A549 (cell line): ENCODE measurements at regions not wholly inside any gene's neighbourhood (a gene's known extent, or its start where the extent isn't known, plus 50 kb on each side); places are given as distances from the start of the nearest gene placed in this dataset.

Experiments used
- ATAC-seq, 2 experiments: fragments of 200-7000 bp in 1 of 2; fragments of >200 bp in 1 of 2; cut with Nextera tagmentation in 1 of 2; cut with Tn5 transposase in 1 of 2; 3 replicates each; pipeline versions ENCODE4 v1.8.0 to v1.9.1; 2018 to 2020; ENCODE audit warnings: mild to moderate bottlenecking in 1 of 2, moderate library complexity in 1 of 2
- CTCF ChIA-PET: fragments of 300-600 bp; sonication (Branson Sonifier 250); formaldehyde crosslinking; extraction: SDS; loops from one replicate; lab custom pipeline; 2021; ENCODE audit warnings: antibody characterized with exemption, inconsistent platforms; lab: Yijun Ruan, JAX
- POLR2A ChIA-PET: fragments of 350-600 bp; formaldehyde crosslinking; extraction: SDS; loops from one replicate; lab custom pipeline; 2021; ENCODE audit warnings: antibody characterized with exemption, inconsistent platforms; lab: Yijun Ruan, JAX
- DNase-seq, 2 experiments: peaks; one replicate each; pipeline versions ENCODE4 v3.0.0 to v3.0.0-alpha.2; 2011 to 2016; ENCODE audit warnings: low read depth in 1 of 2, low spot score in 1 of 2
- FAIRE-seq: peaks from 2 replicates; lab custom pipeline; 2011; peaks lifted over from hg19 to GRCh38; lab: Jason Lieb, UNC
- H3K27ac ChIP-seq, 2 experiments: fragments of >200 bp; sonication (Bioruptor Twin); formaldehyde crosslinking; 3 replicates each; pipeline ENCODE4 v1.5.1; 2016 to 2017
- H3K4me1 ChIP-seq: fragments of >200 bp; sonication (Bioruptor Twin); formaldehyde crosslinking; 3 replicates; pipeline ENCODE4 v1.6.1; 2016
- H3K4me2 ChIP-seq: fragments of >200 bp; sonication (Bioruptor Twin); formaldehyde crosslinking; 3 replicates; pipeline ENCODE4 v1.6.1; 2016
- H3K4me3 ChIP-seq: fragments of >200 bp; sonication (Bioruptor Twin); formaldehyde crosslinking; 3 replicates; pipeline ENCODE4 v1.5.1; 2016
- H3K9me3 ChIP-seq: fragments of >200 bp; sonication (Bioruptor Twin); formaldehyde crosslinking; 3 replicates; pipeline ENCODE4 v1.6.1; 2016
- CEBPB ChIP-seq, 2 experiments: fragments of >200 bp in 1 of 2; sonication (Bioruptor Twin) in 1 of 2; formaldehyde crosslinking in 1 of 2; IDR thresholded peaks; 2 replicates each; pipeline ENCODE4 v1.6.1; 2012 to 2016
- EHF ChIP-seq: fragments of 250-450 bp; sonication (Bioruptor Pico); IDR thresholded peaks from 2 replicates; pipeline ENCODE4 v1.5.0; 2020; ENCODE audit warnings: mild to moderate bottlenecking
- EHMT2 ChIP-seq: fragments of 200-600 bp; sonication (generic); IDR thresholded peaks from 2 replicates; pipeline ENCODE4 v1.6.1; 2016; ENCODE audit warnings: antibody characterized with exemption, low read depth, mild to moderate bottlenecking, moderate library complexity
- ESRRA ChIP-seq: fragments of 150-350 bp; IDR thresholded peaks from 2 replicates; pipeline ENCODE4 v1.6.1; 2014; ENCODE audit warnings: mild to moderate bottlenecking, low read length, borderline replicate concordance
- GATA3 ChIP-seq: IDR thresholded peaks from 2 replicates; pipeline ENCODE4 v1.6.1; 2012; ENCODE audit warnings: borderline replicate concordance
- HOXB13 ChIP-seq: fragments of 250-450 bp; sonication (Bioruptor Pico); IDR thresholded peaks from 2 replicates; pipeline ENCODE4 v1.5.0; 2020; ENCODE audit warnings: low read depth, mild to moderate bottlenecking, moderate library complexity
- JUN ChIP-seq, 2 experiments: fragments of >200 bp; sonication (Bioruptor Twin); formaldehyde crosslinking; IDR thresholded peaks; 2 replicates in 1 of 2; 3 replicates in 1 of 2; pipeline ENCODE4 v1.6.1; 2016 to 2017
- KDM5A ChIP-seq: fragments of 200-600 bp; sonication (generic); IDR thresholded peaks from 2 replicates; pipeline ENCODE4 v1.6.1; 2016; ENCODE audit warnings: antibody characterized with exemption, mild to moderate bottlenecking
- MAFK ChIP-seq: fragments of 450-650 bp; IDR thresholded peaks from 2 replicates; pipeline ENCODE4 v1.6.1; 2014; ENCODE audit not compliant: partially characterized antibody
- MAZ ChIP-seq: fragments of 150-350 bp; IDR thresholded peaks from 2 replicates; pipeline ENCODE4 v1.6.1; 2014; ENCODE audit warnings: antibody characterized with exemption, low read depth, low read length, borderline replicate concordance
- MYC ChIP-seq: IDR thresholded peaks from 2 replicates; pipeline ENCODE4 v1.6.1; 2012; ENCODE audit warnings: mild to moderate bottlenecking, inconsistent platforms, low read length, improper control_type of control experiment, borderline replicate concordance
- NR3C1 ChIP-seq: fragments of >200 bp; sonication (Bioruptor Twin); formaldehyde crosslinking; IDR thresholded peaks from 3 replicates; pipeline ENCODE4 v1.6.1; 2017
- POLR2AphosphoS2 ChIP-seq: conservative IDR thresholded peaks from 2 replicates; pipeline ENCODE4 v1.6.1; 2012; ENCODE audit warnings: low read length, improper control_type of control experiment, inconsistent platforms
- RARB ChIP-seq: fragments of 250-450 bp; sonication (Bioruptor Pico); IDR thresholded peaks from 2 replicates; pipeline ENCODE4 v1.8.0; 2021; ENCODE audit warnings: mild to moderate bottlenecking, moderate library complexity
- TFCP2L1 ChIP-seq: fragments of 250-450 bp; sonication (Bioruptor Pico); IDR thresholded peaks from 2 replicates; pipeline ENCODE4 v1.5.0; 2021; ENCODE audit warnings: mild to moderate bottlenecking
- TP53 ChIP-seq: fragments of 250-450 bp; sonication (Bioruptor Pico); IDR thresholded peaks from 2 replicates; pipeline ENCODE4 v1.5.0; 2021; ENCODE audit warnings: mild to moderate bottlenecking, moderate library complexity
- WGBS: methylation state at CpG from one replicate; pipeline ENCODE4 v1.1.6; 2017; ENCODE audit errors: missing lambda C conversion rate; 5-methylcytosine and 5-hydroxymethylcytosine counted together
- TF ChIP-seq, protein P1 (sequence below): fragments of 250-450 bp; sonication (Bioruptor Pico); IDR thresholded peaks from 2 replicates; pipeline ENCODE4 v1.5.0; 2021; ENCODE audit warnings: mild to moderate bottlenecking, moderate library complexity, borderline replicate concordance
- TF ChIP-seq, protein P2 (sequence below): fragments of 200-600 bp; sonication (generic); IDR thresholded peaks from 2 replicates; pipeline ENCODE4 v1.6.1; 2016; ENCODE audit warnings: antibody characterized with exemption, mild to moderate bottlenecking, moderate library complexity
- TF ChIP-seq, protein P3 (sequence below): fragments of >200 bp; sonication (Bioruptor Twin); formaldehyde crosslinking; IDR thresholded peaks from 3 replicates; pipeline ENCODE4 v1.6.1; 2016

DNA sequence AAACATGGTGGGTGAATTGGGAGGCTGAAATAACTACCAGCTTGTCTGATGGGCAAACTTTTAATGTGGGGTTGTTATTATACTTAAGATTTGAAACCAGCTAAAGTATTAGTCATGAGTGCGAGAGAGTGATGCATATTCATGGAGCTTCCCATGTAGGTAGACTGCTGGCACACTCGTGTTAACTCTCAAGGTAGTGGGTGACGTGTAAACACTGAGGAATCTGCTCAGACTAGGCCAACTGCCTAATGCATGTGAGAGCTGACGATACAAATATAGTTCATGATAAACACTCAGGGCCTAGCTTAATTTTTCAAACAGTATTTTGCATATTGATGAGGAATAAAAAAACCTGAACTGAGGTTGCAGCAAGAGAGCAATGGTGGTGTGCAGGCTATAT lies 1165.7 kb upstream of the PIK3C3 start:
- TF ChIP-seq EHMT2 (no peak), RARB (CRISPR knock-in tag) (no peak), TFCP2L1 (no peak)
- TF ChIP-seq, protein P1, sequence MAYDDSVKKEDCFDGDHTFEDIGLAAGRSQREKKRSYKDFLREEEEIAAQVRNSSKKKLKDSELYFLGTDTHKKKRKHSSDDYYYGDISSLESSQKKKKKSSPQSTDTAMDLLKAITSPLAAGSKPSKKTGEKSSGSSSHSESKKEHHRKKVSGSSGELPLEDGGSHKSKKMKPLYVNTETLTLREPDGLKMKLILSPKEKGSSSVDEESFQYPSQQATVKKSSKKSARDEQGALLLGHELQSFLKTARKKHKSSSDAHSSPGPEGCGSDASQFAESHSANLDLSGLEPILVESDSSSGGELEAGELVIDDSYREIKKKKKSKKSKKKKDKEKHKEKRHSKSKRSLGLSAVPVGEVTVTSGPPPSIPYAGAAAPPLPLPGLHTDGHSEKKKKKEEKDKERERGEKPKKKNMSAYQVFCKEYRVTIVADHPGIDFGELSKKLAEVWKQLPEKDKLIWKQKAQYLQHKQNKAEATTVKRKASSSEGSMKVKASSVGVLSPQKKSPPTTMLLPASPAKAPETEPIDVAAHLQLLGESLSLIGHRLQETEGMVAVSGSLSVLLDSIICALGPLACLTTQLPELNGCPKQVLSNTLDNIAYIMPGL (CRISPR knock-in tag): no peak
- ATAC-seq: no peak

DNA sequence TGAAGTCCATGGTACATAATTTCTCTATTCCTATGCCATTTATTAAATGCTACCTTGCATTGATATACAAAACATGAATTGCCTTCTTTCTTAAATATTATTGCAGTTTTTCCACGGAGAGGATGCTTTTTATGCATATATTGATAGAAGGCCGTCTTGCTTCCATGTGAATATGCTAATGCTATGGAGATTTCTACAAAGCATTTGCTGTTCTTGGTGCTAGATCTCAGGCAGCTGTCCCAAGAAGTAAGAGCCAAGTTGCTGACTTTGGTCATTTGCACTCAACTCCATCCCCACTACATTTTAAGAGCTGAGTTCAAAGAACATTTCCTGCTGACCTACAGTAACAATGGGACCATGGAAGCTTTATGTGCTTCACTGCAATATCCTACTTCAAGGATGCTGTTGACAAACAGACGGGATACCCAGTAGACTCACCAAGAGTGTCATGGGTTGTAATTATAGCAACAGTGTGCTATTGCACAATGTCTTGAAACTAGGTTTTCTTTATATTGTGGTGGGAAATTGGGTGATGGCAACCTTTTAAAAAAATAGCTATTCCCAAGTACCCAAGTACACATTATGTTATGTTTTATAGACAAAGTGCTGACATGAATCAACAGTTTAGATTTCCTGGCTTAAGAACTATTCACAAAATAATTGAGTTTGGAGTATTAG lies 1172.4 kb upstream of the PIK3C3 start:
- no peak for ATAC-seq
- no peak overlapping the region for H3K27ac ChIP-seq
- H3K4me3 ChIP-seq: no peak overlapping the region
- no peak for DNase-seq
- H3K4me2 ChIP-seq: no peak overlapping the region
- H3K9me3 ChIP-seq: no peaks in the 10 kb centered on the region
- TF ChIP-seq, protein P2, sequence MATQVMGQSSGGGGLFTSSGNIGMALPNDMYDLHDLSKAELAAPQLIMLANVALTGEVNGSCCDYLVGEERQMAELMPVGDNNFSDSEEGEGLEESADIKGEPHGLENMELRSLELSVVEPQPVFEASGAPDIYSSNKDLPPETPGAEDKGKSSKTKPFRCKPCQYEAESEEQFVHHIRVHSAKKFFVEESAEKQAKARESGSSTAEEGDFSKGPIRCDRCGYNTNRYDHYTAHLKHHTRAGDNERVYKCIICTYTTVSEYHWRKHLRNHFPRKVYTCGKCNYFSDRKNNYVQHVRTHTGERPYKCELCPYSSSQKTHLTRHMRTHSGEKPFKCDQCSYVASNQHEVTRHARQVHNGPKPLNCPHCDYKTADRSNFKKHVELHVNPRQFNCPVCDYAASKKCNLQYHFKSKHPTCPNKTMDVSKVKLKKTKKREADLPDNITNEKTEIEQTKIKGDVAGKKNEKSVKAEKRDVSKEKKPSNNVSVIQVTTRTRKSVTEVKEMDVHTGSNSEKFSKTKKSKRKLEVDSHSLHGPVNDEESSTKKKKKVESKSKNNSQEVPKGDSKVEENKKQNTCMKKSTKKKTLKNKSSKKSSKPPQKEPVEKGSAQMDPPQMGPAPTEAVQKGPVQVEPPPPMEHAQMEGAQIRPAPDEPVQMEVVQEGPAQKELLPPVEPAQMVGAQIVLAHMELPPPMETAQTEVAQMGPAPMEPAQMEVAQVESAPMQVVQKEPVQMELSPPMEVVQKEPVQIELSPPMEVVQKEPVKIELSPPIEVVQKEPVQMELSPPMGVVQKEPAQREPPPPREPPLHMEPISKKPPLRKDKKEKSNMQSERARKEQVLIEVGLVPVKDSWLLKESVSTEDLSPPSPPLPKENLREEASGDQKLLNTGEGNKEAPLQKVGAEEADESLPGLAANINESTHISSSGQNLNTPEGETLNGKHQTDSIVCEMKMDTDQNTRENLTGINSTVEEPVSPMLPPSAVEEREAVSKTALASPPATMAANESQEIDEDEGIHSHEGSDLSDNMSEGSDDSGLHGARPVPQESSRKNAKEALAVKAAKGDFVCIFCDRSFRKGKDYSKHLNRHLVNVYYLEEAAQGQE: no peak
- TF ChIP-seq ESRRA (no peak), MAFK (no peak), EHF (CRISPR knock-in tag) (no peak), KDM5A (no peak), CEBPB (IDR thresholded peaks at IDR 0.05) (no peak)
- TF ChIP-seq, protein P3, sequence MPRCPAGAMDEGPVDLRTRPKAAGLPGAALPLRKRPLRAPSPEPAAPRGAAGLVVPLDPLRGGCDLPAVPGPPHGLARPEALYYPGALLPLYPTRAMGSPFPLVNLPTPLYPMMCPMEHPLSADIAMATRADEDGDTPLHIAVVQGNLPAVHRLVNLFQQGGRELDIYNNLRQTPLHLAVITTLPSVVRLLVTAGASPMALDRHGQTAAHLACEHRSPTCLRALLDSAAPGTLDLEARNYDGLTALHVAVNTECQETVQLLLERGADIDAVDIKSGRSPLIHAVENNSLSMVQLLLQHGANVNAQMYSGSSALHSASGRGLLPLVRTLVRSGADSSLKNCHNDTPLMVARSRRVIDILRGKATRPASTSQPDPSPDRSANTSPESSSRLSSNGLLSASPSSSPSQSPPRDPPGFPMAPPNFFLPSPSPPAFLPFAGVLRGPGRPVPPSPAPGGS: no peak
- POLR2A ChIA-PET: no interaction called here
- WGBS: 3% methylated on average over 3 of the region's 3 CpGs
- CTCF ChIA-PET: no interaction called here
- H3K4me1 ChIP-seq: no peaks in the 10 kb centered on the region
- no peak for FAIRE-seq

More for the DNA sequence above, 1165.7 kb upstream of the PIK3C3 start:
- ChIA-PET POLR2A (no interaction called here), CTCF (no interaction called here)
- Histone ChIP-seq H3K4me3 (no peak overlapping the region), H3K27ac (no peak overlapping the region), H3K4me1 (no peaks in the 10 kb centered on the region), H3K9me3 (peaks cover 3% of the 10 kb centered on the region; the same call in 1 of the 3 replicates), H3K4me2 (no peak overlapping the region)
- WGBS: 20% methylated on average over 4 of the region's 4 CpGs
- DNase-seq (no peak), FAIRE-seq (no peak)

DNA sequence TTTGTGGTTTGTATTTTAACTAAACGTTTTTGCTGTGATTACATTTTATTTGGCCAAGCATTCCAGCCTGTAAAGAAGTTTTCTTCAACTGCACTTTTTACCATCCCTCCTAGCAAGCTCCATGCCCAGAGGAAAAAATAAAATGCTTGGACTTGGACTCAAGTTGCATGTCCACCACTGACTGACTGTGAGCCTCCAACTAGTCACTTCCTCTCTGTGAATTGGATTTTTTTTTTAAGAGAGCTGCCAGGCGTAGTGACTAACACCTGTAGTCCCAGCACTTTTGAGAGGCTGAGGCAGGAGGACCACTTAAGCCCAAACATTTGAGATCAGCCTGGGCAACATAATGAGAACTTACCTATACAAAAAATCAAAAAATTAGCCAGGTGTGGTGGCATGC lies 1185.2 kb upstream of the PIK3C3 start:
- CTCF ChIA-PET: no interaction called here

More for the DNA sequence above, 1185.2 kb upstream of the PIK3C3 start:
- POLR2A ChIA-PET: no interaction called here
- H3K9me3 ChIP-seq: no peaks in the 10 kb centered on the region
- no peak for FAIRE-seq
- no peaks in the 10 kb centered on the region for H3K4me1 ChIP-seq
- 8% methylated on average over 2 of the region's 2 CpGs for WGBS
- DNase-seq: no peak
- no peak for ATAC-seq
- H3K4me2 ChIP-seq: no peak overlapping the region
- H3K4me3 ChIP-seq: no peak overlapping the region
- no peak overlapping the region for H3K27ac ChIP-seq
- TF ChIP-seq NR3C1 (no peak), JUN (IDR thresholded peaks at IDR 0.05) (no peak), POLR2AphosphoS2 (no peak), MAZ (no peak), GATA3 (no peak), HOXB13 (CRISPR knock-in tag) (no peak), RARB (CRISPR knock-in tag) (no peak), MYC (no peak), TP53 (CRISPR knock-in tag) (no peak)
- TF ChIP-seq, protein P1 (CRISPR knock-in tag): no peak
